H1 (cell line): ENCODE measurements at regions not wholly inside any gene's neighbourhood (a gene's known extent, or its start where the extent isn't known, plus 50 kb on each side); places are given as distances from the start of the nearest gene placed in this dataset.

Experiments used
- CTCF ChIA-PET: fragments of 300-600 bp; sonication (Branson Sonifier 250); formaldehyde crosslinking; loops from one replicate; lab custom pipeline; 2021; ENCODE audit not compliant: partially characterized antibody; lab: Charles Lee
- POLR2A ChIA-PET: fragments of 300-600 bp; sonication (Branson Sonifier 250); formaldehyde crosslinking; loops from one replicate; lab custom pipeline; 2021; ENCODE audit warnings: inconsistent platforms; ENCODE audit not compliant: partially characterized antibody; lab: Charles Lee
- DNase-seq, 2 experiments: peaks; one replicate each; pipeline versions ENCODE4 v3.0.0 to v3.0.0-alpha.2; 2010 to 2022; ENCODE audit warnings: low spot score in 2 of 2, low read depth in 1 of 2, mixed read lengths in 1 of 2
- FAIRE-seq: peaks from 2 replicates; lab custom pipeline; 2011; peaks lifted over from hg19 to GRCh38; lab: Jason Lieb, UNC
- H2AFZ ChIP-seq: 2 replicates; pipeline ENCODE4 v1.8.1; 2012; ENCODE audit warnings: low read length, inconsistent platforms
- H2AK5ac ChIP-seq: 2 replicates; pipeline ENCODE4 v1.6.1; 2013; ENCODE audit warnings: low read depth, low read length
- H2BK120ac ChIP-seq: replicated peaks from 2 replicates; pipeline ENCODE3; 2013; ENCODE audit warnings: low read depth, low read length, inconsistent platforms
- H2BK12ac ChIP-seq: 2 replicates; pipeline ENCODE4 v1.6.1; 2013; ENCODE audit warnings: low read depth, low read length
- H2BK15ac ChIP-seq: 2 replicates; pipeline ENCODE4 v1.6.1; 2013; ENCODE audit warnings: low read length
- H2BK20ac ChIP-seq: 2 replicates; pipeline ENCODE4 v1.6.1; 2013; ENCODE audit warnings: low read length
- H2BK5ac ChIP-seq: 2 replicates; pipeline ENCODE4 v1.6.1; 2013; ENCODE audit warnings: low read depth, low read length
- H3K14ac ChIP-seq: 2 replicates; pipeline ENCODE4 v1.6.1; 2013; ENCODE audit warnings: inconsistent platforms; ENCODE audit not compliant: insufficient read length
- H3K18ac ChIP-seq: 2 replicates; pipeline ENCODE4 v1.6.1; 2013; ENCODE audit warnings: low read length; ENCODE audit errors: extremely low read depth
- H3K23ac ChIP-seq: 2 replicates; pipeline ENCODE4 v1.6.1; 2013; ENCODE audit warnings: inconsistent platforms; ENCODE audit not compliant: insufficient read length
- H3K23me2 ChIP-seq: 2 replicates; pipeline ENCODE4 v1.6.1; 2013; ENCODE audit warnings: low read depth, low read length
- H3K27ac ChIP-seq: 2 replicates; pipeline ENCODE4 v1.6.1; 2011; ENCODE audit warnings: low read depth, low read length, inconsistent platforms
- H3K27me3 ChIP-seq, 4 experiments: replicated peaks in 1 of 4; 1 replicate in 1 of 4; 2 replicates in 3 of 4; pipeline versions ENCODE4 v1.6.1 to v1.8.1; 2011 to 2013; ENCODE audit warnings: low read length in 3 of 4, mild to moderate bottlenecking in 3 of 4, inconsistent platforms in 2 of 4, mixed read lengths in 2 of 4, moderate library complexity in 1 of 4; ENCODE audit not compliant: control insufficient read depth in 3 of 4, insufficient read depth in 3 of 4; ENCODE audit errors: extremely low read depth in 1 of 4
- H3K36me3 ChIP-seq, 4 experiments: 2 replicates each; pipeline versions ENCODE4 v1.6.1 to v1.8.1; 2011 to 2013; ENCODE audit warnings: mild to moderate bottlenecking in 4 of 4, low read length in 3 of 4, moderate library complexity in 2 of 4, control low read depth in 1 of 4, inconsistent platforms in 1 of 4; ENCODE audit not compliant: insufficient read depth in 4 of 4, control insufficient read depth in 2 of 4
- H3K4ac ChIP-seq: replicated peaks from 2 replicates; pipeline ENCODE3; 2013; ENCODE audit warnings: low read length, low read depth, mixed read lengths, inconsistent platforms; ENCODE audit not compliant: insufficient read length
- H3K4me1 ChIP-seq, 4 experiments: replicated peaks in 1 of 4; 1 replicate in 1 of 4; 2 replicates in 3 of 4; pipeline versions ENCODE4 v1.6.1 to v1.8.1; 2011 to 2013; ENCODE audit warnings: low read length in 3 of 4, inconsistent platforms in 2 of 4, mixed read lengths in 1 of 4; ENCODE audit not compliant: insufficient read depth in 4 of 4, control insufficient read depth in 3 of 4
- H3K4me2 ChIP-seq, 2 experiments: 2 replicates each; pipeline versions ENCODE4 v1.6.1 to v1.8.1; 2011 to 2013; ENCODE audit warnings: low read depth in 2 of 2, low read length in 2 of 2, control low read depth in 1 of 2, inconsistent platforms in 1 of 2, mild to moderate bottlenecking in 1 of 2; ENCODE audit not compliant: insufficient read depth in 1 of 2
- H3K4me3 ChIP-seq, 4 experiments: fragments of 200-600, 300-600 bp in 1 of 4; sonication (generic), shearing (Covaris generic), sonication (Bioruptor Twin) in 1 of 4; 2 replicates each; pipeline versions ENCODE4 v1.5.1 to v1.8.1; 2011 to 2016; ENCODE audit warnings: low read length in 4 of 4, low read depth in 3 of 4, control low read depth in 2 of 4, inconsistent platforms in 2 of 4, mild to moderate bottlenecking in 2 of 4, mixed read lengths in 1 of 4, moderate library complexity in 1 of 4; ENCODE audit not compliant: insufficient read depth in 2 of 4; ENCODE audit errors: extremely low read depth in 1 of 4
- H3K56ac ChIP-seq: replicated peaks from 2 replicates; pipeline ENCODE3; 2013; ENCODE audit warnings: low read depth, mild to moderate bottlenecking, mixed read lengths, low read length, inconsistent platforms; ENCODE audit not compliant: insufficient read length
- H3K79me1 ChIP-seq: 2 replicates; pipeline ENCODE4 v1.6.1; 2013; ENCODE audit warnings: low read depth, low read length, control low read depth
- H3K79me2 ChIP-seq, 2 experiments: 2 replicates each; pipeline versions ENCODE4 v1.6.1 to v1.8.1; 2012 to 2013; ENCODE audit warnings: low read length in 2 of 2, mild to moderate bottlenecking in 2 of 2, inconsistent platforms in 1 of 2; ENCODE audit not compliant: insufficient read depth in 2 of 2, control insufficient read depth in 1 of 2
- H3K9ac ChIP-seq, 4 experiments: replicated peaks in 1 of 4; 1 replicate in 1 of 4; 2 replicates in 3 of 4; pipeline versions ENCODE4 v1.6.1 to v1.8.1; 2011 to 2013; ENCODE audit warnings: low read depth in 3 of 4, low read length in 3 of 4, control low read depth in 2 of 4, mild to moderate bottlenecking in 2 of 4, moderate library complexity in 2 of 4, inconsistent platforms in 1 of 4; ENCODE audit errors: extremely low read depth in 1 of 4
- H3K9me3 ChIP-seq, 2 experiments: 2 replicates each; pipeline versions ENCODE4 v1.6.1 to v1.8.1; 2012 to 2013; ENCODE audit warnings: mild to moderate bottlenecking in 2 of 2, moderate library complexity in 2 of 2, control low read depth in 1 of 2, inconsistent platforms in 1 of 2, low read depth in 1 of 2, low read length in 1 of 2, mixed read lengths in 1 of 2; ENCODE audit not compliant: insufficient read depth in 2 of 2
- H4K20me1 ChIP-seq, 2 experiments: replicated peaks in 1 of 2; 2 replicates each; pipeline versions ENCODE3 to v1.8.1; 2011 to 2013; ENCODE audit warnings: inconsistent platforms in 2 of 2, low read length in 2 of 2, mild to moderate bottlenecking in 1 of 2; ENCODE audit not compliant: insufficient read depth in 2 of 2, control insufficient read depth in 1 of 2
- H4K5ac ChIP-seq: 2 replicates; pipeline ENCODE4 v1.6.1; 2013; ENCODE audit warnings: low read length, low read depth, mixed read lengths, inconsistent platforms; ENCODE audit not compliant: insufficient read length
- H4K8ac ChIP-seq: 2 replicates; pipeline ENCODE4 v1.8.0; 2013; ENCODE audit warnings: mild to moderate bottlenecking, moderate library complexity, low read length, inconsistent platforms; ENCODE audit not compliant: insufficient read depth; ENCODE audit errors: extremely low read depth
- H4K91ac ChIP-seq: replicated peaks from 2 replicates; pipeline ENCODE3; 2013; ENCODE audit warnings: low read length, mixed read lengths, inconsistent platforms; ENCODE audit not compliant: insufficient read length
- ATF3 ChIP-seq: IDR thresholded peaks from 2 replicates; pipeline ENCODE4 v1.6.1; 2011; ENCODE audit warnings: low read depth, mild to moderate bottlenecking, low read length; ENCODE audit not compliant: insufficient read depth
- CEBPB ChIP-seq: IDR thresholded peaks from 2 replicates; pipeline ENCODE4 v1.6.1; 2012; ENCODE audit warnings: low read depth, low read length
- E2F6 ChIP-seq: IDR thresholded peaks from 2 replicates; pipeline ENCODE4 v1.6.1; 2012; ENCODE audit warnings: inconsistent platforms
- EP300 ChIP-seq, 2 experiments: IDR thresholded peaks; 1 replicate in 1 of 2; 2 replicates in 1 of 2; pipeline ENCODE4 v1.6.1; 2011 to 2012; ENCODE audit warnings: low read depth in 2 of 2, low read length in 2 of 2, mild to moderate bottlenecking in 2 of 2, borderline replicate concordance in 1 of 2, inconsistent platforms in 1 of 2, moderate library complexity in 1 of 2
- HDAC6 ChIP-seq: IDR thresholded peaks from one replicate; pipeline ENCODE4 v1.7.1; 2012; ENCODE audit warnings: low read depth, mild to moderate bottlenecking, inconsistent platforms, low read length, moderate library complexity
- RNF2 ChIP-seq: fragments of 200-900, 300-1000 bp; sonication (generic); IDR thresholded peaks from 2 replicates; pipeline ENCODE4 v1.7.1; 2016; ENCODE audit warnings: borderline replicate concordance, low read depth, mild to moderate bottlenecking, antibody characterized with exemption, low read length; ENCODE audit not compliant: poor library complexity, severe bottlenecking; ENCODE audit errors: missing control alignments
- SIN3A ChIP-seq, 2 experiments: IDR thresholded peaks in 1 of 2; conservative IDR thresholded peaks in 1 of 2; 2 replicates each; pipeline ENCODE4 v1.6.1; 2011 to 2012; ENCODE audit warnings: low read length in 2 of 2, improper control_type of control experiment in 1 of 2, low read depth in 1 of 2, mild to moderate bottlenecking in 1 of 2
- TAF1 ChIP-seq: IDR thresholded peaks from 2 replicates; pipeline ENCODE4 v1.6.1; 2011; ENCODE audit warnings: mild to moderate bottlenecking, low read depth, low read length
- TCF12 ChIP-seq: IDR thresholded peaks from 2 replicates; pipeline ENCODE4 v1.6.1; 2011; ENCODE audit warnings: low read depth, mild to moderate bottlenecking, low read length
- TEAD4 ChIP-seq: IDR thresholded peaks from 2 replicates; pipeline ENCODE4 v1.6.1; 2012; ENCODE audit warnings: low read depth, low read length, inconsistent platforms, mixed read lengths
- ZNF274 ChIP-seq: IDR thresholded peaks from 2 replicates; pipeline ENCODE4 v1.7.0; 2012; ENCODE audit warnings: low read length, borderline replicate concordance; ENCODE audit errors: extremely low read depth
- WGBS, 2 experiments: shearing (Covaris generic) in 1 of 2; methylation state at CpG; one replicate each; pipeline versions ENCODE4 v1.1.6 to v1.1.7; 2013 to 2015; ENCODE audit warnings: low lambda C conversion rate in 2 of 2, mixed read lengths in 2 of 2, inconsistent platforms in 1 of 2, low coverage in 1 of 2, missing lambda C conversion rate in 1 of 2; ENCODE audit not compliant: insufficient replicate concordance in 2 of 2, insufficient coverage in 1 of 2, insufficient read length in 1 of 2; ENCODE audit errors: extremely low coverage in 1 of 2, missing lambda C conversion rate in 1 of 2; 5-methylcytosine and 5-hydroxymethylcytosine counted together

GRCh38 chr2:17355608-17356329 lies 162.5 kb downstream of the RAD51AP2 start:
- H3K27me3 ChIP-seq = no peaks in the 10 kb centered on the region
- no peak overlapping the region for H2AFZ ChIP-seq
- H3K18ac ChIP-seq = no peak overlapping the region
- H3K9ac ChIP-seq = no peak overlapping the region
- H3K27ac ChIP-seq = no peak overlapping the region
- ChIA-PET POLR2A (no interaction called here), CTCF (interaction anchor here (0.7 kb wide), 1 partner anchor 46 kb away, joined by 3 read pairs; no protein-coding TSS in a partner anchor)
- no peak overlapping the region for H4K5ac ChIP-seq
- H2BK20ac ChIP-seq = no peak overlapping the region
- FAIRE-seq (no peak), DNase-seq (no peak)
- no peak overlapping the region for H2BK15ac ChIP-seq
- H3K23ac ChIP-seq = no peak overlapping the region
- H4K91ac ChIP-seq = no peak overlapping the region
- H3K14ac ChIP-seq = no peak overlapping the region
- no peak overlapping the region for H3K4me3 ChIP-seq
- H2BK120ac ChIP-seq = no peak overlapping the region
- H3K79me1 ChIP-seq = no peaks in the 10 kb centered on the region
- 92 to 94% methylated on average over 1 to 6 of the region's 6 CpGs for WGBS, 2 experiments
- no peak overlapping the region for H2BK5ac ChIP-seq
- H4K8ac ChIP-seq = no peak overlapping the region
- H3K79me2 ChIP-seq = no peaks in the 10 kb centered on the region
- no peak overlapping the region for H2BK12ac ChIP-seq
- H3K9me3 ChIP-seq = no peaks in the 10 kb centered on the region
- H4K20me1 ChIP-seq = no peaks in the 10 kb centered on the region
- H3K4me2 ChIP-seq = no peak overlapping the region
- H3K36me3 ChIP-seq = no peaks in the 10 kb centered on the region
- no peaks in the 10 kb centered on the region for H3K4me1 ChIP-seq
- H3K4ac ChIP-seq = no peak overlapping the region
- H3K23me2 ChIP-seq = no peaks in the 10 kb centered on the region
- no peak overlapping the region for H3K56ac ChIP-seq
- no peak overlapping the region for H2AK5ac ChIP-seq
- TF ChIP-seq RNF2 (no peak), ATF3 (no peak), CEBPB (no peak), ZNF274 (no peak), SIN3A (conservative IDR thresholded peaks at IDR 0.05 in 1 of 2, IDR thresholded peaks at IDR 0.05 in 1 of 2; ENCODE audit: low read depth in 1 of 2, low read length in 2 of 2) (no peak), E2F6 (no peak), EP300 (IDR thresholded peaks at IDR 0.05; ENCODE audit: borderline replicate concordance in 1 of 2, low read depth in 2 of 2, low read length in 2 of 2) (no peak), TAF1 (no peak), TCF12 (no peak), HDAC6 (no peak), TEAD4 (no peak)
